ENCODE measurements at regions not wholly inside any gene's neighbourhood (a gene's known extent, or its start where the extent isn't known, plus 50 kb on each side); places are given as distances from the start of the nearest gene placed in this dataset.

GRCh38 chr2:153221506-153221905 lies 257.1 kb downstream of the RPRM start:
- H2AFZ ChIP-seq (ENCODE audit: low read depth, low read length) = no peak overlapping the region
- H3K79me2 ChIP-seq (ENCODE audit: low read length) = no peaks in the 10 kb centered on the region
- H4K20me1 ChIP-seq (ENCODE audit: insufficient read depth, low read length) = no peaks in the 10 kb centered on the region
- no peaks in the 10 kb centered on the region for H3K4me1 ChIP-seq (ENCODE audit: low read length)
- no peak overlapping the region for H3K4me2 ChIP-seq (ENCODE audit: low read length)
- H3K9me3 ChIP-seq (ENCODE audit: insufficient read depth, low read length) = no peaks in the 10 kb centered on the region
- TF ChIP-seq CTCF (IDR thresholded peaks at IDR 0.05; ENCODE audit: low read depth, low read length) = no peak
- no peak for TF ChIP-seq EZH2phosphoT487 (IDR thresholded peaks at IDR 0.05; ENCODE audit: low read depth)
- no peak overlapping the region for H3K4me3 ChIP-seq (ENCODE audit: low read length)
- no peaks in the 10 kb centered on the region for H3K27me3 ChIP-seq (ENCODE audit: low read depth, low read length)
- H3K36me3 ChIP-seq (replicated peaks; ENCODE audit: low read depth, low read length) = no peaks in the 10 kb centered on the region
- H3K9ac ChIP-seq (ENCODE audit: low read length) = no peak overlapping the region
- no peak overlapping the region for H3K27ac ChIP-seq (ENCODE audit: low read length)

- Histone ChIP-seq H3K79me2 (ENCODE audit: low read length) (no peaks in the 10 kb centered on the region), H3K27me3 (ENCODE audit: low read depth, low read length) (no peaks in the 10 kb centered on the region), H3K9ac (ENCODE audit: low read length) (no peak overlapping the region)
Measured at GRCh38 chr2:153221087-153221486, 257.5 kb downstream of the RPRM start.

GRCh38 chr2:153218851-153219250 lies 259.7 kb downstream of the RPRM start:
- TF ChIP-seq CTCF (IDR thresholded peaks at IDR 0.05; ENCODE audit: low read depth, low read length) (no peak), EZH2phosphoT487 (IDR thresholded peaks at IDR 0.05; ENCODE audit: low read depth) (no peak)
- H3K4me3 ChIP-seq (ENCODE audit: low read length) = no peak overlapping the region

More at GRCh38 chr2:153221087-153221486, 257.5 kb downstream of the RPRM start:
- H3K9me3 ChIP-seq (ENCODE audit: insufficient read depth, low read length) = no peaks in the 10 kb centered on the region
- no peaks in the 10 kb centered on the region for H4K20me1 ChIP-seq (ENCODE audit: insufficient read depth, low read length)
- no peak overlapping the region for H2AFZ ChIP-seq (ENCODE audit: low read depth, low read length)
- H3K4me3 ChIP-seq (ENCODE audit: low read length) = no peak overlapping the region
- H3K4me2 ChIP-seq (ENCODE audit: low read length) = no peak overlapping the region
- H3K4me1 ChIP-seq (ENCODE audit: low read length) = no peaks in the 10 kb centered on the region
- no peak for TF ChIP-seq EZH2phosphoT487 (IDR thresholded peaks at IDR 0.05; ENCODE audit: low read depth)
- TF ChIP-seq CTCF (IDR thresholded peaks at IDR 0.05; ENCODE audit: low read depth, low read length) = no peak
- H3K27ac ChIP-seq (ENCODE audit: low read length) = no peak overlapping the region
- no peaks in the 10 kb centered on the region for H3K36me3 ChIP-seq (replicated peaks; ENCODE audit: low read depth, low read length)

GRCh38 chr2:153214337-153214736 lies 264.2 kb downstream of the RPRM start:
- TF ChIP-seq CTCF (IDR thresholded peaks at IDR 0.05; ENCODE audit: low read depth, low read length) = no peak
- no peak for TF ChIP-seq EZH2phosphoT487 (IDR thresholded peaks at IDR 0.05; ENCODE audit: low read depth)
- Histone ChIP-seq H3K9ac (ENCODE audit: low read length) (no peak overlapping the region), H4K20me1 (ENCODE audit: insufficient read depth, low read length) (no peaks in the 10 kb centered on the region), H3K36me3 (replicated peaks; ENCODE audit: low read depth, low read length) (no peaks in the 10 kb centered on the region), H3K9me3 (ENCODE audit: insufficient read depth, low read length) (no peaks in the 10 kb centered on the region), H2AFZ (ENCODE audit: low read depth, low read length) (no peak overlapping the region), H3K4me3 (ENCODE audit: low read length) (no peak overlapping the region), H3K4me1 (ENCODE audit: low read length) (no peaks in the 10 kb centered on the region), H3K4me2 (ENCODE audit: low read length) (no peak overlapping the region), H3K79me2 (ENCODE audit: low read length) (no peaks in the 10 kb centered on the region), H3K27ac (ENCODE audit: low read length) (no peak overlapping the region), H3K27me3 (ENCODE audit: low read depth, low read length) (no peaks in the 10 kb centered on the region)

More at GRCh38 chr2:153218851-153219250, 259.7 kb downstream of the RPRM start:
- no peaks in the 10 kb centered on the region for H3K36me3 ChIP-seq (replicated peaks; ENCODE audit: low read depth, low read length)
- H3K4me2 ChIP-seq (ENCODE audit: low read length) = no peak overlapping the region
- no peaks in the 10 kb centered on the region for H3K79me2 ChIP-seq (ENCODE audit: low read length)
- no peak overlapping the region for H3K27ac ChIP-seq (ENCODE audit: low read length)
- no peaks in the 10 kb centered on the region for H4K20me1 ChIP-seq (ENCODE audit: insufficient read depth, low read length)
- no peaks in the 10 kb centered on the region for H3K4me1 ChIP-seq (ENCODE audit: low read length)
- no peak overlapping the region for H3K9ac ChIP-seq (ENCODE audit: low read length)
- H2AFZ ChIP-seq (ENCODE audit: low read depth, low read length) = no peak overlapping the region
- no peaks in the 10 kb centered on the region for H3K27me3 ChIP-seq (ENCODE audit: low read depth, low read length)
- H3K9me3 ChIP-seq (ENCODE audit: insufficient read depth, low read length) = no peaks in the 10 kb centered on the region
